SK-N-SH (cell line): ENCODE measurements at regions not wholly inside any gene's neighbourhood (a gene's known extent, or its start where the extent isn't known, plus 50 kb on each side); places are given as distances from the start of the nearest gene placed in this dataset.

Source experiments
- CTCF ChIA-PET: fragments of 300-600, 350-600 bp; formaldehyde crosslinking; extraction: SDS; loops from one replicate; lab custom pipeline; 2021; lab: Yijun Ruan, JAX
- POLR2A ChIA-PET: fragments of 350-600 bp; sonication (Branson Sonifier 250); formaldehyde crosslinking; extraction: SDS; loops from one replicate; lab custom pipeline; 2020; ENCODE audit warnings: antibody characterized with exemption, inconsistent platforms; lab: Yijun Ruan, JAX
- DNase-seq: peaks from one replicate; pipeline ENCODE4 v3.0.0; 2012
- H2AFZ ChIP-seq: fragments of 200-600 bp; sonication (generic); 2 replicates; pipeline ENCODE4 v1.8.1; 2016; ENCODE audit warnings: antibody characterized with exemption, mild to moderate bottlenecking, low read depth
- H3F3A ChIP-seq: fragments of 200-600 bp; sonication (generic); replicated peaks from 2 replicates; pipeline ENCODE3; 2016; ENCODE audit warnings: antibody characterized with exemption, mild to moderate bottlenecking; ENCODE audit not compliant: insufficient read depth
- H3K27ac ChIP-seq, 2 experiments: fragments of 200-500 bp in 1 of 2; fragments of 200-600 bp in 1 of 2; sonication (Bioruptor generic) in 1 of 2; sonication (generic), shearing (Covaris generic) in 1 of 2; 2 replicates each; pipeline versions ENCODE4 v1.5.1 to v1.6.1; 2014 to 2016; ENCODE audit warnings: low read depth in 2 of 2, inconsistent platforms in 1 of 2, low read length in 1 of 2, mild to moderate bottlenecking in 1 of 2, mixed read lengths in 1 of 2
- H3K27me3 ChIP-seq: fragments of 200-600 bp; sonication (generic), shearing (Covaris generic); 2 replicates; pipeline ENCODE4 v1.6.1; 2016; ENCODE audit warnings: mixed run types; ENCODE audit not compliant: insufficient read depth
- H3K36me3 ChIP-seq, 2 experiments: fragments of 200-500 bp in 1 of 2; fragments of 200-600 bp in 1 of 2; sonication (Bioruptor generic) in 1 of 2; sonication (generic) in 1 of 2; replicated peaks in 1 of 2; 2 replicates each; pipeline versions ENCODE3 to v1.5.1; 2014 to 2016; ENCODE audit warnings: low read length in 1 of 2, mild to moderate bottlenecking in 1 of 2; ENCODE audit not compliant: insufficient read depth in 2 of 2, control insufficient read depth in 1 of 2
- H3K4me1 ChIP-seq, 2 experiments: fragments of 200-500 bp in 1 of 2; fragments of 200-600 bp in 1 of 2; sonication (Bioruptor generic) in 1 of 2; sonication (generic), shearing (Covaris generic) in 1 of 2; 2 replicates each; pipeline versions ENCODE4 v1.5.1 to v1.6.1; 2014 to 2016; ENCODE audit warnings: low read depth in 1 of 2, low read length in 1 of 2, mixed run types in 1 of 2; ENCODE audit not compliant: insufficient read depth in 2 of 2, control insufficient read depth in 1 of 2
- H3K4me2 ChIP-seq: fragments of 200-600 bp; sonication (generic), shearing (Covaris generic); 2 replicates; pipeline ENCODE4 v1.6.1; 2017; ENCODE audit warnings: mixed run types
- H3K4me3 ChIP-seq, 2 experiments: fragments of 200-500 bp in 1 of 2; fragments of 200-600 bp in 1 of 2; sonication (Bioruptor generic) in 1 of 2; sonication (generic), shearing (Covaris generic) in 1 of 2; 2 replicates each; pipeline versions ENCODE4 v1.5.1 to v1.8.1; 2014 to 2016; ENCODE audit warnings: low read depth in 2 of 2, inconsistent platforms in 1 of 2, low read length in 1 of 2, mild to moderate bottlenecking in 1 of 2, mixed read lengths in 1 of 2, moderate library complexity in 1 of 2
- H3K79me2 ChIP-seq: fragments of 200-600 bp; sonication (generic); 2 replicates; pipeline ENCODE4 v1.8.1; 2017; ENCODE audit warnings: mild to moderate bottlenecking; ENCODE audit not compliant: insufficient read depth
- H3K9ac ChIP-seq: fragments of 200-600 bp; sonication (generic); 2 replicates; pipeline ENCODE4 v1.6.1; 2017; ENCODE audit warnings: mixed run types
- H3K9me2 ChIP-seq: fragments of 200-600 bp; sonication (generic); 2 replicates; pipeline ENCODE4 v1.6.1; 2017; ENCODE audit warnings: mixed run types
- H3K9me3 ChIP-seq: fragments of 200-600 bp; sonication (generic); 2 replicates; pipeline ENCODE4 v1.6.1; 2017; ENCODE audit warnings: mixed run types, mild to moderate bottlenecking, moderate library complexity
- H4K20me1 ChIP-seq: fragments of 200-600 bp; sonication (generic); 2 replicates; pipeline ENCODE4 v1.6.1; 2017; ENCODE audit warnings: mild to moderate bottlenecking, mixed run types; ENCODE audit not compliant: insufficient read depth
- ELF1 ChIP-seq: IDR thresholded peaks from 2 replicates; pipeline ENCODE4 v1.4.0; 2012
- EP300 ChIP-seq, 2 experiments: IDR thresholded peaks; 2 replicates each; pipeline versions ENCODE4 v1.4.0 to v1.6.1; 2012; ENCODE audit warnings: borderline replicate concordance in 1 of 2, low read depth in 1 of 2, low read length in 1 of 2
- FOSL2 ChIP-seq: IDR thresholded peaks from 2 replicates; pipeline ENCODE4 v1.4.0; 2012; ENCODE audit warnings: low read depth, mild to moderate bottlenecking, moderate library complexity, borderline replicate concordance
- GABPA ChIP-seq: IDR thresholded peaks from 2 replicates; pipeline ENCODE4 v1.4.0; 2012; ENCODE audit warnings: low read depth, mild to moderate bottlenecking
- GATA2 ChIP-seq: sonication (generic); formaldehyde crosslinking; IDR thresholded peaks from 2 replicates; pipeline ENCODE4 v1.5.0; 2020; ENCODE audit warnings: mild to moderate bottlenecking, missing genetic modification reagents
- JUND ChIP-seq: IDR thresholded peaks from 2 replicates; pipeline ENCODE4 v1.4.0; 2012
- MAX ChIP-seq: IDR thresholded peaks from 2 replicates; pipeline ENCODE4 v1.4.0; 2012; ENCODE audit warnings: low read depth
- MEF2A ChIP-seq: IDR thresholded peaks from 2 replicates; pipeline ENCODE4 v1.4.0; 2012; ENCODE audit warnings: low read depth, borderline replicate concordance
- MXI1 ChIP-seq: IDR thresholded peaks from 2 replicates; pipeline ENCODE4 v1.6.1; 2012; ENCODE audit warnings: mild to moderate bottlenecking, low read depth, low read length, improper control_type of control experiment
- NFIC ChIP-seq: IDR thresholded peaks from 2 replicates; pipeline ENCODE4 v1.4.0; 2012; ENCODE audit warnings: borderline replicate concordance
- NRF1 ChIP-seq: IDR thresholded peaks from 2 replicates; pipeline ENCODE4 v1.6.1; 2012; ENCODE audit warnings: low read depth, mild to moderate bottlenecking, low read length
- RCOR1 ChIP-seq: fragments of 150-350 bp; IDR thresholded peaks from 2 replicates; pipeline ENCODE4 v1.6.1; 2017; ENCODE audit warnings: antibody characterized with exemption, low read length
- REST ChIP-seq: IDR thresholded peaks from 2 replicates; pipeline ENCODE4 v1.6.1; 2012; ENCODE audit warnings: mild to moderate bottlenecking, low read depth, low read length, moderate library complexity
- RXRA ChIP-seq: IDR thresholded peaks from 2 replicates; pipeline ENCODE4 v1.4.0; 2012; ENCODE audit warnings: low read depth, mild to moderate bottlenecking, borderline replicate concordance
- SIN3A ChIP-seq: IDR thresholded peaks from 2 replicates; pipeline ENCODE4 v1.6.1; 2012; ENCODE audit warnings: low read depth, mild to moderate bottlenecking, low read length, moderate library complexity, borderline replicate concordance
- TAF1 ChIP-seq: IDR thresholded peaks from 2 replicates; pipeline ENCODE4 v1.6.1; 2012; ENCODE audit warnings: low read depth, mild to moderate bottlenecking, low read length, moderate library complexity, borderline replicate concordance
- TCF12 ChIP-seq: IDR thresholded peaks from 2 replicates; pipeline ENCODE4 v1.4.0; 2012
- TEAD4 ChIP-seq: IDR thresholded peaks from 2 replicates; pipeline ENCODE4 v1.4.0; 2012; ENCODE audit warnings: mild to moderate bottlenecking, borderline replicate concordance; ENCODE audit not compliant: insufficient read depth
- WGBS: methylation state at CpG from one replicate; pipeline ENCODE4 v1.1.6; 2017; ENCODE audit warnings: low lambda C conversion rate; 5-methylcytosine and 5-hydroxymethylcytosine counted together
- TF ChIP-seq, protein P1 (sequence below): fragments of 150-350 bp; IDR thresholded peaks from 2 replicates; pipeline ENCODE4 v1.6.1; 2016; ENCODE audit warnings: mild to moderate bottlenecking, low read depth, low read length
- TF ChIP-seq, protein P2 (sequence below): IDR thresholded peaks from 2 replicates; pipeline ENCODE4; 2012
- TF ChIP-seq, protein P3 (sequence below): fragments of 200-600 bp; sonication (generic); IDR thresholded peaks from 2 replicates; pipeline ENCODE4 v1.6.1; 2017; ENCODE audit warnings: antibody characterized with exemption, mild to moderate bottlenecking, moderate library complexity

GRCh38 chrX:113422323-113422722, 581.7 kb upstream of the AMOT start:
- no peak for DNase-seq
- no peaks in the 10 kb centered on the region for H3F3A ChIP-seq
- no peaks in the 10 kb centered on the region for H3K9me3 ChIP-seq
- no peak overlapping the region for H3K4me3 ChIP-seq
- H3K9ac ChIP-seq, result no peak overlapping the region
- 27% methylated on average over 4 of the region's 4 CpGs for WGBS
- ChIA-PET CTCF (no interaction called here), POLR2A (no interaction called here)
- no peaks in the 10 kb centered on the region for H3K4me1 ChIP-seq
- H4K20me1 ChIP-seq, result 0 out of 2 replicates have a peak, but pooled peaks cover 3% of the 10 kb centered on the region
- TF ChIP-seq, protein P1, sequence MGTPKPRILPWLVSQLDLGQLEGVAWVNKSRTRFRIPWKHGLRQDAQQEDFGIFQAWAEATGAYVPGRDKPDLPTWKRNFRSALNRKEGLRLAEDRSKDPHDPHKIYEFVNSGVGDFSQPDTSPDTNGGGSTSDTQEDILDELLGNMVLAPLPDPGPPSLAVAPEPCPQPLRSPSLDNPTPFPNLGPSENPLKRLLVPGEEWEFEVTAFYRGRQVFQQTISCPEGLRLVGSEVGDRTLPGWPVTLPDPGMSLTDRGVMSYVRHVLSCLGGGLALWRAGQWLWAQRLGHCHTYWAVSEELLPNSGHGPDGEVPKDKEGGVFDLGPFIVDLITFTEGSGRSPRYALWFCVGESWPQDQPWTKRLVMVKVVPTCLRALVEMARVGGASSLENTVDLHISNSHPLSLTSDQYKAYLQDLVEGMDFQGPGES, result no peak
- TF ChIP-seq GATA2 (no peak), GABPA (no peak), MXI1 (no peak), REST (no peak), MEF2A (no peak), EP300 (IDR thresholded peaks at IDR 0.05; ENCODE audit: borderline replicate concordance in 1 of 2, low read depth in 1 of 2, low read length in 1 of 2) (no peak), TEAD4 (no peak)
- no peaks in the 10 kb centered on the region for H3K9me2 ChIP-seq
- H3K4me2 ChIP-seq, result no peak overlapping the region
- no peak overlapping the region for H2AFZ ChIP-seq
- no peak overlapping the region for H3K27ac ChIP-seq
- H3K36me3 ChIP-seq, result no peaks in the 10 kb centered on the region
- H3K79me2 ChIP-seq, result no peaks in the 10 kb centered on the region
- H3K27me3 ChIP-seq, result no peaks in the 10 kb centered on the region; the same call in 1 of the 2 replicates

DNA sequence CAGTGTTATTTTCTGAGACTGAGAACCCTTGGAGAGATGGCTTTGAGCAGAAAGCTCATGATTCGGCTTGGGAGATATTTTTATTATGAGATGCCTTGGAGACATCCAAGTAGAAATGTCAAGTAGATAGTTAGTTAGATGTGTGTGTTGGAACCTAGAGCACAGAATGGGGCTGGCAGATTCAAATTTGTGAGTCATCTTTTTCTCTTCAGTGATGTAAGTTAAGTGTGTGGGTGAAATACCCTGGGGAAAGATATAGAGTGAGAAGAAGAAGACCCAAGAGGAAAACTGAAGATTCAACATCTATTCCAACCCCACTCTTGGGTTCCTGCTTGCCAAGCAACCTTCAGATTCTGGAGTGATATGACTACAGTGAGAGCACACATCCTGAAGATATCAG, 580.8 kb upstream of the AMOT start:
- no peak for DNase-seq
- 0 out of 2 replicates have a peak, but pooled peaks cover 3% of the 10 kb centered on the region for H4K20me1 ChIP-seq
- ChIA-PET CTCF (no interaction called here), POLR2A (no interaction called here)
- H3K79me2 ChIP-seq, result no peaks in the 10 kb centered on the region
- no peak overlapping the region for H3K4me2 ChIP-seq
- no peaks in the 10 kb centered on the region for H3K36me3 ChIP-seq
- H3K9ac ChIP-seq, result no peak overlapping the region
- no peak overlapping the region for H3K4me3 ChIP-seq
- no peaks in the 10 kb centered on the region for H3F3A ChIP-seq
- no peak overlapping the region for H2AFZ ChIP-seq
- H3K27me3 ChIP-seq, result no peaks in the 10 kb centered on the region; the same call in 1 of the 2 replicates
- H3K9me2 ChIP-seq, result no peaks in the 10 kb centered on the region
- WGBS, result 32% methylated on average over 1 of the region's 1 CpG
- H3K4me1 ChIP-seq, result no peaks in the 10 kb centered on the region
- H3K27ac ChIP-seq, result no peak overlapping the region
- H3K9me3 ChIP-seq, result no peaks in the 10 kb centered on the region
- TF ChIP-seq, protein P2, sequence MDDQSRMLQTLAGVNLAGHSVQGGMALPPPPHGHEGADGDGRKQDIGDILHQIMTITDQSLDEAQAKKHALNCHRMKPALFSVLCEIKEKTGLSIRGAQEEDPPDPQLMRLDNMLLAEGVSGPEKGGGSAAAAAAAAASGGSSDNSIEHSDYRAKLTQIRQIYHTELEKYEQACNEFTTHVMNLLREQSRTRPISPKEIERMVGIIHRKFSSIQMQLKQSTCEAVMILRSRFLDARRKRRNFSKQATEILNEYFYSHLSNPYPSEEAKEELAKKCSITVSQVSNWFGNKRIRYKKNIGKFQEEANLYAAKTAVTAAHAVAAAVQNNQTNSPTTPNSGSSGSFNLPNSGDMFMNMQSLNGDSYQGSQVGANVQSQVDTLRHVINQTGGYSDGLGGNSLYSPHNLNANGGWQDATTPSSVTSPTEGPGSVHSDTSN, result no peak
- TF ChIP-seq RCOR1 (no peak), NFIC (no peak), NRF1 (no peak), TAF1 (no peak), MAX (no peak), FOSL2 (no peak), JUND (no peak), SIN3A (no peak), TCF12 (no peak), RXRA (no peak), TEAD4 (no peak), ELF1 (no peak), GATA2 (no peak)
- TF ChIP-seq, protein P3, sequence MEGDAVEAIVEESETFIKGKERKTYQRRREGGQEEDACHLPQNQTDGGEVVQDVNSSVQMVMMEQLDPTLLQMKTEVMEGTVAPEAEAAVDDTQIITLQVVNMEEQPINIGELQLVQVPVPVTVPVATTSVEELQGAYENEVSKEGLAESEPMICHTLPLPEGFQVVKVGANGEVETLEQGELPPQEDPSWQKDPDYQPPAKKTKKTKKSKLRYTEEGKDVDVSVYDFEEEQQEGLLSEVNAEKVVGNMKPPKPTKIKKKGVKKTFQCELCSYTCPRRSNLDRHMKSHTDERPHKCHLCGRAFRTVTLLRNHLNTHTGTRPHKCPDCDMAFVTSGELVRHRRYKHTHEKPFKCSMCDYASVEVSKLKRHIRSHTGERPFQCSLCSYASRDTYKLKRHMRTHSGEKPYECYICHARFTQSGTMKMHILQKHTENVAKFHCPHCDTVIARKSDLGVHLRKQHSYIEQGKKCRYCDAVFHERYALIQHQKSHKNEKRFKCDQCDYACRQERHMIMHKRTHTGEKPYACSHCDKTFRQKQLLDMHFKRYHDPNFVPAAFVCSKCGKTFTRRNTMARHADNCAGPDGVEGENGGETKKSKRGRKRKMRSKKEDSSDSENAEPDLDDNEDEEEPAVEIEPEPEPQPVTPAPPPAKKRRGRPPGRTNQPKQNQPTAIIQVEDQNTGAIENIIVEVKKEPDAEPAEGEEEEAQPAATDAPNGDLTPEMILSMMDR, result no peak
- TF ChIP-seq, protein P1, result no peak
